Testis (tissue), 2 donors: ENCODE measurements at regions not wholly inside any gene's neighbourhood (a gene's known extent, or its start where the extent isn't known, plus 50 kb on each side); places are given as distances from the start of the nearest gene placed in this dataset.

ENCODE experiments used
- DNase-seq: peaks from one replicate; pipeline ENCODE4 v3.0.0-alpha.2; 2019
- H3K27ac ChIP-seq, 2 donors: fragments of 200-600 bp; sonication (generic); one replicate each; pipeline ENCODE4 v1.5.1; 2019
- H3K27me3 ChIP-seq: fragments of 200-600 bp; sonication (generic); one replicate; pipeline ENCODE4 v1.5.1; 2019
- H3K36me3 ChIP-seq: fragments of 200-600 bp; sonication (generic); one replicate; pipeline ENCODE4 v1.5.1; 2017; ENCODE audit warnings: low read depth; ENCODE audit errors: missing control alignments
- H3K4me1 ChIP-seq: fragments of 200-600 bp; sonication (generic); one replicate; pipeline ENCODE4 v1.5.1; 2019
- H3K4me3 ChIP-seq, 2 donors: fragments of 200-600 bp; sonication (generic); one replicate each; pipeline ENCODE4 v1.5.1; 2017 to 2019
- H3K9me3 ChIP-seq: fragments of 200-600 bp; sonication (generic); one replicate; pipeline ENCODE4 v1.5.1; 2017
- POLR2A ChIP-seq: fragments of 450-650 bp; IDR thresholded peaks from one replicate; pipeline ENCODE4 v1.6.1; 2017; ENCODE audit warnings: antibody characterized with exemption, mild to moderate bottlenecking, moderate library complexity
- WGBS, 2 donors: methylation state at CpG; one replicate each; pipeline ENCODE4 v1.1.5; 2018; 5-methylcytosine and 5-hydroxymethylcytosine counted together
- intact Hi-C: fragments of 100-400 bp; cut with DNase I; formaldehyde crosslinking; loops from one replicate; pipeline ENCODE4 v1.15.1; 2023; ENCODE audit warnings: low total_unique reads
- TF ChIP-seq, protein P1 (sequence below), 3 experiments: fragments of 450-650 bp in 2 of 3; fragments of 200-600 bp in 1 of 3; sonication (generic) in 1 of 3; IDR thresholded peaks; one replicate each; pipeline ENCODE4 v1.5.1; 2016 to 2019; ENCODE audit warnings: antibody characterized with exemption in 3 of 3, mild to moderate bottlenecking in 2 of 3, moderate library complexity in 1 of 3

- WGBS, 2 donors, result 68 to 73% methylated on average over 5 of the region's 5 CpGs
- H3K4me3 ChIP-seq, result no peak overlapping the region
- no peaks in the 10 kb centered on the region for H3K27me3 ChIP-seq
- no peaks in the 10 kb centered on the region for H3K36me3 ChIP-seq
- H3K4me1 ChIP-seq, result no peaks in the 10 kb centered on the region
- no peak overlapping the region for H3K27ac ChIP-seq
- no peaks in the 10 kb centered on the region for H3K9me3 ChIP-seq
- DNase-seq, result no peak
- TF ChIP-seq, protein P1, sequence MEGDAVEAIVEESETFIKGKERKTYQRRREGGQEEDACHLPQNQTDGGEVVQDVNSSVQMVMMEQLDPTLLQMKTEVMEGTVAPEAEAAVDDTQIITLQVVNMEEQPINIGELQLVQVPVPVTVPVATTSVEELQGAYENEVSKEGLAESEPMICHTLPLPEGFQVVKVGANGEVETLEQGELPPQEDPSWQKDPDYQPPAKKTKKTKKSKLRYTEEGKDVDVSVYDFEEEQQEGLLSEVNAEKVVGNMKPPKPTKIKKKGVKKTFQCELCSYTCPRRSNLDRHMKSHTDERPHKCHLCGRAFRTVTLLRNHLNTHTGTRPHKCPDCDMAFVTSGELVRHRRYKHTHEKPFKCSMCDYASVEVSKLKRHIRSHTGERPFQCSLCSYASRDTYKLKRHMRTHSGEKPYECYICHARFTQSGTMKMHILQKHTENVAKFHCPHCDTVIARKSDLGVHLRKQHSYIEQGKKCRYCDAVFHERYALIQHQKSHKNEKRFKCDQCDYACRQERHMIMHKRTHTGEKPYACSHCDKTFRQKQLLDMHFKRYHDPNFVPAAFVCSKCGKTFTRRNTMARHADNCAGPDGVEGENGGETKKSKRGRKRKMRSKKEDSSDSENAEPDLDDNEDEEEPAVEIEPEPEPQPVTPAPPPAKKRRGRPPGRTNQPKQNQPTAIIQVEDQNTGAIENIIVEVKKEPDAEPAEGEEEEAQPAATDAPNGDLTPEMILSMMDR (IDR thresholded peaks at IDR 0.05), result no peak
- no peak for TF ChIP-seq POLR2A
- intact Hi-C loops, result no loop called here
Measured at GRCh38 chr5:164170814-164171213, 665.4 kb downstream of the MAT2B start.

DNA sequence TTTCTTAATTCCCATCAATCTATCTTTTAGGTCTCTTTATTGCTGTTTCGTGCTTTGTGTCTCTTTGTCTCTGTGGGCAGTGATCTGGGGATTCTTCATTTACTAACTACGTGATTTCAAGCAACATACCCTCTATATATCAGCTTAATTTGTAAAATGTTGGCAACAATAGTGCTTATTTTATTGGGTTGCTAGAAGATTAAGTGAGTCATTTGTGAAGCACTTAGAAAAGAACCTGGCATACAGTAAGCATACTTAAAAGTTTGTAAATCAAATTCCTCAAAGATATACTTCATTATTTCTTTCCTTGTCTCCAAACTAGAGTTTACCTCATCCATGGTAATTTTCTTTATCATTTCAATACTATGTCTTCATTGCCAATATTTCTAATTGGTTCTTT, 669.7 kb downstream of the MAT2B start:
- intact Hi-C loops, result no loop called here

GRCh38 chr5:164179406-164179805, 674.0 kb downstream of the MAT2B start:
- no peaks in the 10 kb centered on the region for H3K36me3 ChIP-seq
- no peak overlapping the region for H3K4me3 ChIP-seq
- no peaks in the 10 kb centered on the region for H3K4me1 ChIP-seq
- no peaks in the 10 kb centered on the region for H3K9me3 ChIP-seq
- intact Hi-C loops, result no loop called here
- 78% methylated on average over 2 of the region's 2 CpGs for WGBS, 2 donors
- TF ChIP-seq POLR2A, result no peak
- TF ChIP-seq, protein P1 (IDR thresholded peaks at IDR 0.05), result no peak
- no peaks in the 10 kb centered on the region for H3K27me3 ChIP-seq
- no peak for DNase-seq
- no peak overlapping the region for H3K27ac ChIP-seq

More for the DNA sequence above, 669.7 kb downstream of the MAT2B start:
- no peak overlapping the region for H3K27ac ChIP-seq
- TF ChIP-seq, protein P1 (IDR thresholded peaks at IDR 0.05), result no peak
- TF ChIP-seq POLR2A, result no peak
- H3K4me1 ChIP-seq, result no peaks in the 10 kb centered on the region
- no peaks in the 10 kb centered on the region for H3K36me3 ChIP-seq
- H3K9me3 ChIP-seq, result no peaks in the 10 kb centered on the region
- no peak for DNase-seq
- 59 to 65% methylated on average over 2 of the region's 2 CpGs for WGBS, 2 donors
- H3K4me3 ChIP-seq, result no peak overlapping the region
- no peaks in the 10 kb centered on the region for H3K27me3 ChIP-seq

GRCh38 chr5:164181604-164182003, 676.2 kb downstream of the MAT2B start:
- 95 to 96% methylated on average over 1 of the region's 1 CpG for WGBS, 2 donors
- H3K4me1 ChIP-seq, result no peaks in the 10 kb centered on the region
- H3K9me3 ChIP-seq, result no peaks in the 10 kb centered on the region
- no peak for TF ChIP-seq POLR2A
- TF ChIP-seq, protein P1 (IDR thresholded peaks at IDR 0.05), result no peak
- no peak overlapping the region for H3K27ac ChIP-seq
- H3K36me3 ChIP-seq, result no peaks in the 10 kb centered on the region
- no peak for DNase-seq
- no peak overlapping the region for H3K4me3 ChIP-seq
- H3K27me3 ChIP-seq, result no peaks in the 10 kb centered on the region
- intact Hi-C loops, result no loop called here

DNA sequence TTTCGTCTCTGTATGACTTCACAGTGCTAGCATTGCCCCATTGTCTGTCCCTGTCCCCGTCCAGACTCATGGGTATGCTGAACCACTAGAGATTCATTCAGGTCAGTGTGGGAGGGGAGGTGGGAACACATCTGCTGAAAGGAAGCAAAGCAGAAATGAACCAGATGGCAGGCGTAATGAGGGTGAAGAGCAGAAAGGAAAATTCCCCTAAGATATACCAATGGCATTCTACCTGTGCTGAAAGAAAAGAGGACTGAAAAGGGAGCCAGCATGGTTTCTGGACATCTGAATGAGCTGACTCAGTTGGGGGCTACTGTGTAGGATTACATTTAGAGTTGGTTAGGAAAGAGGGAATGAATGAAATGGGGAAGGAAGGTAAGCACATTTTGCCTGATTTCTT, 678.7 kb downstream of the MAT2B start:
- Histone ChIP-seq H3K27me3 (no peaks in the 10 kb centered on the region), H3K4me3 (no peak overlapping the region), H3K36me3 (no peaks in the 10 kb centered on the region), H3K27ac (no peak overlapping the region), H3K4me1 (no peaks in the 10 kb centered on the region), H3K9me3 (no peaks in the 10 kb centered on the region)
- TF ChIP-seq, protein P1 (IDR thresholded peaks at IDR 0.05), result no peak
- TF ChIP-seq POLR2A, result no peak
- intact Hi-C loops, result no loop called here
- 59 to 71% methylated on average over 3 of the region's 3 CpGs for WGBS, 2 donors
- DNase-seq, result no peak
